Activated T-helper 17 cell treated with anti-CD3 and anti-CD28 coated beads, Interleukin-2, amount 50 U/mL, for 72 hours (primary cell): ENCODE measurements at regions not wholly inside any gene's neighbourhood (a gene's known extent, or its start where the extent isn't known, plus 50 kb on each side); places are given as distances from the start of the nearest gene placed in this dataset.

Experiments used
- ATAC-seq: fragments of 150-1000 bp; cut with Tn5 transposase; replicated peaks from 2 replicates; pipeline ENCODE4 v1.10.0; 2021; ENCODE audit warnings: mild to moderate bottlenecking, moderate library complexity
- H3K27ac Mint-ChIP-seq: one replicate; pipeline ENCODE4 v1.8.0; 2022; ENCODE audit warnings: mixed read lengths
- H3K27me3 Mint-ChIP-seq: one replicate; pipeline ENCODE4 v1.8.0; 2022; ENCODE audit warnings: mixed read lengths
- H3K36me3 Mint-ChIP-seq: one replicate; pipeline ENCODE4 v1.8.0; 2022; ENCODE audit warnings: low read depth, mild to moderate bottlenecking, mixed read lengths
- H3K4me1 Mint-ChIP-seq: one replicate; pipeline ENCODE4 v1.8.0; 2022; ENCODE audit warnings: mixed read lengths
- H3K4me3 Mint-ChIP-seq: one replicate; pipeline ENCODE4 v1.8.0; 2022; ENCODE audit warnings: mild to moderate bottlenecking, mixed read lengths
- H3K9me3 Mint-ChIP-seq: one replicate; pipeline ENCODE4 v1.8.0; 2022; ENCODE audit warnings: mixed read lengths

GRCh38 chr2:147364597-147364996 lies 480.2 kb upstream of the ACVR2A start:
- Mint-ChIP-seq H3K36me3 (no peaks in the 10 kb centered on the region), H3K4me1 (peaks cover 9% of the 10 kb centered on the region), H3K27me3 (no peaks in the 10 kb centered on the region), H3K9me3 (no peaks in the 10 kb centered on the region), H3K27ac (peak overlapping the region; percentile 68), H3K4me3 (peak overlapping the region; percentile 64)
- peak; percentile 24 for ATAC-seq

- Mint-ChIP-seq H3K4me1 (peaks cover 9% of the 10 kb centered on the region), H3K4me3 (no peak overlapping the region), H3K27me3 (no peaks in the 10 kb centered on the region), H3K27ac (no peak overlapping the region), H3K36me3 (no peaks in the 10 kb centered on the region), H3K9me3 (no peaks in the 10 kb centered on the region)
- no peak for ATAC-seq
Observed at GRCh38 chr2:147363181-147363580, 481.6 kb upstream of the ACVR2A start.

GRCh38 chr2:147358375-147358774 lies 486.5 kb upstream of the ACVR2A start:
- no peak for ATAC-seq
- Mint-ChIP-seq H3K27me3 (peaks cover 4% of the 10 kb centered on the region), H3K4me1 (no peaks in the 10 kb centered on the region), H3K36me3 (no peaks in the 10 kb centered on the region), H3K4me3 (no peak overlapping the region), H3K9me3 (no peaks in the 10 kb centered on the region), H3K27ac (no peak overlapping the region)

GRCh38 chr2:147356157-147356556 lies 488.7 kb upstream of the ACVR2A start:
- Mint-ChIP-seq H3K9me3 (no peaks in the 10 kb centered on the region), H3K36me3 (no peaks in the 10 kb centered on the region), H3K4me1 (no peaks in the 10 kb centered on the region), H3K27me3 (peaks cover 4% of the 10 kb centered on the region), H3K4me3 (no peak overlapping the region), H3K27ac (no peak overlapping the region)
- no peak for ATAC-seq

GRCh38 chr2:147355706-147356105 lies 489.1 kb upstream of the ACVR2A start:
- ATAC-seq = no peak
- peaks cover 4% of the 10 kb centered on the region for H3K27me3 Mint-ChIP-seq
- H3K36me3 Mint-ChIP-seq = no peaks in the 10 kb centered on the region
- no peak overlapping the region for H3K27ac Mint-ChIP-seq
- no peaks in the 10 kb centered on the region for H3K9me3 Mint-ChIP-seq
- no peaks in the 10 kb centered on the region for H3K4me1 Mint-ChIP-seq
- no peak overlapping the region for H3K4me3 Mint-ChIP-seq

GRCh38 chr2:147353072-147353381 lies 491.8 kb upstream of the ACVR2A start:
- no peak for ATAC-seq
- Mint-ChIP-seq H3K4me3 (no peak overlapping the region), H3K36me3 (no peaks in the 10 kb centered on the region), H3K27me3 (peaks cover 4% of the 10 kb centered on the region), H3K4me1 (no peaks in the 10 kb centered on the region), H3K9me3 (no peaks in the 10 kb centered on the region), H3K27ac (no peak overlapping the region)

GRCh38 chr2:147352264-147353071 lies 492.4 kb upstream of the ACVR2A start:
- no peak for ATAC-seq
- no peaks in the 10 kb centered on the region for H3K27me3 Mint-ChIP-seq
- H3K36me3 Mint-ChIP-seq = no peaks in the 10 kb centered on the region
- no peak overlapping the region for H3K4me3 Mint-ChIP-seq
- H3K27ac Mint-ChIP-seq = no peak overlapping the region
- H3K4me1 Mint-ChIP-seq = no peaks in the 10 kb centered on the region
- no peaks in the 10 kb centered on the region for H3K9me3 Mint-ChIP-seq

- no peaks in the 10 kb centered on the region for H3K4me1 Mint-ChIP-seq
- no peak for ATAC-seq
- no peaks in the 10 kb centered on the region for H3K9me3 Mint-ChIP-seq
- H3K4me3 Mint-ChIP-seq = no peak overlapping the region
- no peaks in the 10 kb centered on the region for H3K27me3 Mint-ChIP-seq
- H3K27ac Mint-ChIP-seq = no peak overlapping the region
- H3K36me3 Mint-ChIP-seq = no peaks in the 10 kb centered on the region
Observed at GRCh38 chr2:147351784-147352183, 493.0 kb upstream of the ACVR2A start.

- Mint-ChIP-seq H3K27ac (no peak overlapping the region), H3K9me3 (peaks cover 3% of the 10 kb centered on the region), H3K4me3 (no peak overlapping the region), H3K27me3 (no peaks in the 10 kb centered on the region), H3K4me1 (no peaks in the 10 kb centered on the region), H3K36me3 (no peaks in the 10 kb centered on the region)
- ATAC-seq = no peak
Observed at GRCh38 chr2:147348931-147349555, 495.8 kb upstream of the ACVR2A start.

GRCh38 chr2:147346142-147346541 lies 498.7 kb upstream of the ACVR2A start:
- Mint-ChIP-seq H3K4me3 (no peak overlapping the region), H3K27me3 (no peaks in the 10 kb centered on the region)
- no peak for ATAC-seq

GRCh38 chr2:147345246-147345645 lies 499.6 kb upstream of the ACVR2A start:
- Mint-ChIP-seq H3K4me3 (no peak overlapping the region), H3K27ac (no peak overlapping the region), H3K4me1 (no peaks in the 10 kb centered on the region), H3K36me3 (no peaks in the 10 kb centered on the region), H3K27me3 (no peaks in the 10 kb centered on the region), H3K9me3 (peaks cover 3% of the 10 kb centered on the region)
- ATAC-seq = no peak

More at GRCh38 chr2:147346142-147346541, 498.7 kb upstream of the ACVR2A start:
- no peaks in the 10 kb centered on the region for H3K4me1 Mint-ChIP-seq
- no peaks in the 10 kb centered on the region for H3K36me3 Mint-ChIP-seq
- H3K27ac Mint-ChIP-seq = no peak overlapping the region
- H3K9me3 Mint-ChIP-seq = peaks cover 3% of the 10 kb centered on the region

- Mint-ChIP-seq H3K27me3 (no peaks in the 10 kb centered on the region), H3K4me3 (no peak overlapping the region), H3K9me3 (peaks cover 3% of the 10 kb centered on the region), H3K4me1 (no peaks in the 10 kb centered on the region), H3K27ac (no peak overlapping the region), H3K36me3 (no peaks in the 10 kb centered on the region)
- no peak for ATAC-seq
Observed at GRCh38 chr2:147342329-147342728, 502.5 kb upstream of the ACVR2A start.

GRCh38 chr2:147331790-147332419 lies 512.9 kb upstream of the ACVR2A start:
- peak; percentile 50 for ATAC-seq
- Mint-ChIP-seq H3K27me3 (no peaks in the 10 kb centered on the region), H3K36me3 (no peaks in the 10 kb centered on the region), H3K27ac (no peak overlapping the region), H3K4me3 (peak overlapping the region; percentile 19), H3K4me1 (peaks cover 15% of the 10 kb centered on the region), H3K9me3 (no peaks in the 10 kb centered on the region)

GRCh38 chr2:147330925-147331324 lies 513.9 kb upstream of the ACVR2A start:
- no peaks in the 10 kb centered on the region for H3K27me3 Mint-ChIP-seq
- no peak for ATAC-seq
- peak overlapping the region; percentile 56 for H3K27ac Mint-ChIP-seq
- H3K9me3 Mint-ChIP-seq = peaks cover 3% of the 10 kb centered on the region
- no peaks in the 10 kb centered on the region for H3K36me3 Mint-ChIP-seq
- H3K4me3 Mint-ChIP-seq = no peak overlapping the region
- H3K4me1 Mint-ChIP-seq = peaks cover 23% of the 10 kb centered on the region

- H3K4me1 Mint-ChIP-seq = peaks cover 24% of the 10 kb centered on the region
- H3K36me3 Mint-ChIP-seq = no peaks in the 10 kb centered on the region
- no peaks in the 10 kb centered on the region for H3K27me3 Mint-ChIP-seq
- peak overlapping the region; percentile 47 for H3K4me3 Mint-ChIP-seq
- H3K27ac Mint-ChIP-seq = peak overlapping the region; percentile 42
- peaks cover 4% of the 10 kb centered on the region for H3K9me3 Mint-ChIP-seq
- peak; percentile 95 for ATAC-seq
Observed at GRCh38 chr2:147327613-147328012, 517.2 kb upstream of the ACVR2A start.
